NB4 (cell line): ENCODE measurements at regions not wholly inside any gene's neighbourhood (a gene's known extent, or its start where the extent isn't known, plus 50 kb on each side); places are given as distances from the start of the nearest gene placed in this dataset.

Experiments
- DNase-seq: peaks from one replicate; pipeline ENCODE4 v3.0.0; 2010; ENCODE audit warnings: low read depth
- H3K4me3 ChIP-seq: one replicate; pipeline ENCODE4 v1.5.1; 2011; ENCODE audit warnings: mild to moderate bottlenecking, low read depth, low read length, moderate library complexity
- CTCF ChIP-seq: IDR thresholded peaks from one replicate; pipeline ENCODE4 v1.5.1; 2012; ENCODE audit warnings: low read depth, low read length
- MAX ChIP-seq: IDR thresholded peaks from 2 replicates; pipeline ENCODE4 v1.6.1; 2011; ENCODE audit warnings: low read depth, low read length
- MYC ChIP-seq: IDR thresholded peaks from 2 replicates; pipeline ENCODE4 v1.6.1; 2011; ENCODE audit warnings: low read depth, low read length
- POLR2A ChIP-seq: IDR thresholded peaks from 2 replicates; pipeline ENCODE4 v1.6.1; 2011; ENCODE audit warnings: mild to moderate bottlenecking; ENCODE audit not compliant: insufficient read length; ENCODE audit errors: extremely low read depth

- no peak for DNase-seq
- TF ChIP-seq POLR2A (no peak), MAX (no peak), CTCF (no peak), MYC (no peak)
- H3K4me3 ChIP-seq = no peak overlapping the region
These were observed 472.6 kb upstream of the NECTIN3 start for GRCh38 chr3:110598847-110599490.

GRCh38 chr3:110608566-110608965 is 463.1 kb upstream of the NECTIN3 start:
- DNase-seq = no peak
- no peak overlapping the region for H3K4me3 ChIP-seq
- TF ChIP-seq MYC = no peak
- no peak for TF ChIP-seq CTCF
- no peak for TF ChIP-seq POLR2A
- no peak for TF ChIP-seq MAX

- H3K4me3 ChIP-seq = no peak overlapping the region
- no peak for DNase-seq
- TF ChIP-seq MYC (no peak), CTCF (no peak), POLR2A (no peak), MAX (no peak)
These were observed 459.6 kb upstream of the NECTIN3 start for GRCh38 chr3:110612045-110612444.

- no peak overlapping the region for H3K4me3 ChIP-seq
- no peak for DNase-seq
- no peak for TF ChIP-seq POLR2A
- no peak for TF ChIP-seq MYC
- TF ChIP-seq MAX = no peak
- TF ChIP-seq CTCF = no peak
These were observed 457.4 kb upstream of the NECTIN3 start for GRCh38 chr3:110614186-110614585.

GRCh38 chr3:110615454-110615853 is 456.2 kb upstream of the NECTIN3 start:
- DNase-seq = no peak
- TF ChIP-seq POLR2A (no peak), CTCF (no peak), MYC (no peak), MAX (no peak)
- no peak overlapping the region for H3K4me3 ChIP-seq
